Body of pancreas (tissue), 4 donors: ENCODE measurements at regions not wholly inside any gene's neighbourhood (a gene's known extent, or its start where the extent isn't known, plus 50 kb on each side); places are given as distances from the start of the nearest gene placed in this dataset.

ENCODE experiments used
- CTCF ChIP-seq, 7 experiments: fragments of 450-650 bp in 4 of 7; fragments of 200-600 bp in 3 of 7; sonication (generic) in 3 of 7; IDR thresholded peaks; one replicate each; pipeline ENCODE4 v1.5.1; 2016 to 2019; ENCODE audit warnings: antibody characterized with exemption in 7 of 7
- POLR2A ChIP-seq, 3 donors: fragments of 450-650 bp; IDR thresholded peaks; one replicate each; pipeline ENCODE4 v1.6.1; 2016; ENCODE audit warnings: antibody characterized with exemption in 3 of 3, mild to moderate bottlenecking in 2 of 3

DNA sequence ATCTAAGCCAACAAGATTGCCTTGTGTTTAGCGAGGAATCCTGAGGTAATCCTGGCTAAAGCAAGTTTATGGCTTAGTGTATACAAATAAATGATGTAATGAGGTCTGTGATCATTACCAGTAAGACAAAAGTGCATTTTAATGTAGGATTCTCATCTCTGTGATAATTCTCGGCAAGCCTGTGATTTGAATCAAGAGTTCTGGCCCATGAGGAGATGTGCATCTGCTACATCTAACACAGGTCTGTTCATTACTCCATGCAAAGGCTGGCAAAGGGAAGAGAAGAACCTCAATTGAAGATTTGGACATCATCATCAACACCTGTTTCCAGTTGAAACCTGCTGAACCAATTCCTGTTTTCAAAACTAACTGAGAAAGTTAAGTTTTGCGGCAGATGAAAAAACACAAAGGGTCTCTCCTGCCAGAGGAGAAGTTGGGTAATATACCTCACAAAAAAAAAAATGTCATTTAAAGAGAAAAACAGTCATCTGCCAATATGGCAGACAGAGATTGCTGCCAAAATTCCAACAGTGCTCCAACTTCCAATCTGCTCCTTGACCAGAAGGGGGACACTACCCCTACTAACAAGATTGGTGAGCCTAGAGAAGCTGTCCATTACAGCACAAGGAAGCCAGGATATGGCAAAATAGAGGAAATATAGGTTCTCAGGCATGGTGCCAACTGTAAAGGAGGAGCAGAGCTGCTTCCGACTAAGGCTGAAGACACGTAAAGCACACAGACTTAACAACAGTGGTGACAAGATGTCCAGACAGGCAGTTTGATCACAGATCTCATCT is 453.7 kb downstream of the TTLL7 start:
- no peak for TF ChIP-seq CTCF (IDR thresholded peaks at IDR 0.05)
- TF ChIP-seq POLR2A (IDR thresholded peaks at IDR 0.05): no peak
